GM20000 (cell line): ENCODE measurements at regions not wholly inside any gene's neighbourhood (a gene's known extent, or its start where the extent isn't known, plus 50 kb on each side); places are given as distances from the start of the nearest gene placed in this dataset.

ENCODE experiments used
- DNase-seq: peaks from one replicate; pipeline ENCODE4 v3.0.0; 2012; ENCODE audit warnings: low spot score
- CTCF ChIP-seq: IDR thresholded peaks from 2 replicates; pipeline ENCODE4 v1.5.1; 2012; ENCODE audit warnings: mild to moderate bottlenecking, control low read depth; ENCODE audit errors: extremely low read depth, missing control alignments

- no peak for TF ChIP-seq CTCF
- DNase-seq: no peak
These were observed 323.4 kb upstream of the UBE2E3 start for GRCh38 chr2:180657054-180657453.

GRCh38 chr2:180656455-180656847 lies 324.0 kb upstream of the UBE2E3 start:
- no peak for DNase-seq
- no peak for TF ChIP-seq CTCF

- no peak for DNase-seq
- TF ChIP-seq CTCF: no peak
These were observed 324.5 kb upstream of the UBE2E3 start for GRCh38 chr2:180655842-180656454.

- DNase-seq: no peak
- TF ChIP-seq CTCF: no peak
These were observed 325.0 kb upstream of the UBE2E3 start for GRCh38 chr2:180655393-180655792.

GRCh38 chr2:180653481-180653880 lies 326.9 kb upstream of the UBE2E3 start:
- no peak for TF ChIP-seq CTCF

GRCh38 chr2:180652794-180653193 lies 327.6 kb upstream of the UBE2E3 start:
- no peak for TF ChIP-seq CTCF
- no peak for DNase-seq

More at GRCh38 chr2:180653481-180653880, 326.9 kb upstream of the UBE2E3 start:
- DNase-seq: no peak

- DNase-seq: no peak
- TF ChIP-seq CTCF: no peak
These were observed 328.8 kb upstream of the UBE2E3 start for GRCh38 chr2:180651596-180651995.
